GM18505 (cell line): ENCODE measurements at regions not wholly inside any gene's neighbourhood (a gene's known extent, or its start where the extent isn't known, plus 50 kb on each side); places are given as distances from the start of the nearest gene placed in this dataset.
"Not testable (repeated sequence)": the region's sequence is repeated elsewhere in the genome, so short reads cannot be mapped to it uniquely, and the experiment has no call there.

Experiments
- ATAC-seq: cut with Tn5 transposase; IDR thresholded peaks from one replicate; pipeline ENCODE4 v1.9.1; 2021; ENCODE audit not compliant: unreplicated experiment
- POLR2A ChIP-seq: IDR thresholded peaks from 4 replicates; pipeline ENCODE4 v1.6.1; 2011; ENCODE audit warnings: borderline replicate concordance; ENCODE audit not compliant: insufficient read depth, insufficient read length; ENCODE audit errors: extremely low read depth

DNA sequence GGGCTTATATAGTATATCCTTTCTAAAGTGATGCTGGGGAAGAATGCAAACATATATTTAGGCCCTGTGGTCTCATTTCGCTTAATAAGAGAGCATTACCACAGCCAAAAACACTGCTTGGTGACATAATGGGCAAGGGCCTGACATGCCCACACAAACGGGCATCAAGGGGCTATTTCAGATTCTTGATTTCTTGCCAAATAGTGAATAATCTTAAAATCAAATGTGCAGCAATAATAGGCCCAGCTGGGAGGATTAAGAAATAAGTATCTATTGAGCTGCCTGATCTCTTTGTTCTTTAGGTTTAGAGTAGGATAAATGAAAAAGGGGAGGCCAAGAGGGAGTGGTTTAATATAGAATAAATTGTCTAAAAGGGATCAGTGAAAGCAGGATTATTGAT lies 241.0 kb upstream of the GBE1 start:
- ATAC-seq: no peak
- TF ChIP-seq POLR2A: no peak

GRCh38 chr3:82001276-82001923 lies 240.0 kb upstream of the GBE1 start:
- no peak for TF ChIP-seq POLR2A
- peak; percentile 50 for ATAC-seq

GRCh38 chr3:82000773-82001172 lies 239.3 kb upstream of the GBE1 start:
- ATAC-seq: no peak
- TF ChIP-seq POLR2A: no peak

GRCh38 chr3:82000350-82000749 lies 238.9 kb upstream of the GBE1 start:
- ATAC-seq: no peak
- TF ChIP-seq POLR2A: no peak

DNA sequence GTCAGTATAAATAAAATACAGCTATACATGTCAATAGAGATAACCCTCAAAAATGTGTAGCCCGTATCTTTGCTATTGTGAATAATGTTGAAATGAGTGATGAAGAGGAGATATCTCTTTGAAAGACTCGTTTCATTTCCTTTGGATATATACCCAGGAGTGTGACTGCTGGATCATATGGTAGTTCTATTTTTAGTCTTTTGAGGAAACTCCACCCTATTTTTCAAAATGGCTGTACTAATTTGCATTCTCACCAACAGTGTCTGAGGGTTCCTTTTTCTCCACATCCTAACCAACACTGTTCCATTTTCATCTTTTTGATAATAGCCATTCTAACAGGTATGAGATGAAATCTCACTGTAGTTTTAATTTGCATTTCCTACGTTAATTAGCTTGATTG lies 237.5 kb upstream of the GBE1 start:
- no peak for ATAC-seq
- no peak for TF ChIP-seq POLR2A

GRCh38 chr3:81998139-81998755 lies 236.8 kb upstream of the GBE1 start:
- TF ChIP-seq POLR2A: no peak
- no peak for ATAC-seq

DNA sequence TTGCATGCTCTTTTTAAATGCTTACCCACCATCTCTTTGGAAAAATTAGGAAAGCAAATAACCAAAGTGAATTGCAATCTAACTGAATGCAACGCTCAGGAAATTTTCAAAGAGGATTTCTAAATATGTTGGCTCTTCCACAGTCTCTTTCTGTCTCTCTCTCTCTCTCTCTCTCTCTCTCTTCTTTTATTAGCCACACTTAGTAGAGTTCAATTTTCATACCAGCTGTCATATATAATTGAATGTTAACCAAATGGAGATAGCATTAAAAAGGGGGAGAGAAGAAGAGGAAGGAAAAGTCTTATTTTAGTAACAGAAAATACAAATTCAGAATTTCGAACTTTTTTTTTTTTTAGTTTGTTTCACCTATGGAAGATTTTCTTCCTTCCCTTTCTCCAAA lies 235.9 kb upstream of the GBE1 start:
- no peak for ATAC-seq
- no peak for TF ChIP-seq POLR2A

- no peak for TF ChIP-seq POLR2A
- ATAC-seq: no peak
These were observed 233.9 kb upstream of the GBE1 start for GRCh38 chr3:81995329-81995728.

- no peak for ATAC-seq
- no peak for TF ChIP-seq POLR2A
These were observed 228.3 kb upstream of the GBE1 start for GRCh38 chr3:81989758-81990157.

- no peak for TF ChIP-seq POLR2A
- no peak for ATAC-seq
These were observed 227.8 kb upstream of the GBE1 start for GRCh38 chr3:81989274-81989673.

- not testable (repeated sequence) for ATAC-seq
These were observed 226.0 kb upstream of the GBE1 start for GRCh38 chr3:81987412-81987811.

DNA sequence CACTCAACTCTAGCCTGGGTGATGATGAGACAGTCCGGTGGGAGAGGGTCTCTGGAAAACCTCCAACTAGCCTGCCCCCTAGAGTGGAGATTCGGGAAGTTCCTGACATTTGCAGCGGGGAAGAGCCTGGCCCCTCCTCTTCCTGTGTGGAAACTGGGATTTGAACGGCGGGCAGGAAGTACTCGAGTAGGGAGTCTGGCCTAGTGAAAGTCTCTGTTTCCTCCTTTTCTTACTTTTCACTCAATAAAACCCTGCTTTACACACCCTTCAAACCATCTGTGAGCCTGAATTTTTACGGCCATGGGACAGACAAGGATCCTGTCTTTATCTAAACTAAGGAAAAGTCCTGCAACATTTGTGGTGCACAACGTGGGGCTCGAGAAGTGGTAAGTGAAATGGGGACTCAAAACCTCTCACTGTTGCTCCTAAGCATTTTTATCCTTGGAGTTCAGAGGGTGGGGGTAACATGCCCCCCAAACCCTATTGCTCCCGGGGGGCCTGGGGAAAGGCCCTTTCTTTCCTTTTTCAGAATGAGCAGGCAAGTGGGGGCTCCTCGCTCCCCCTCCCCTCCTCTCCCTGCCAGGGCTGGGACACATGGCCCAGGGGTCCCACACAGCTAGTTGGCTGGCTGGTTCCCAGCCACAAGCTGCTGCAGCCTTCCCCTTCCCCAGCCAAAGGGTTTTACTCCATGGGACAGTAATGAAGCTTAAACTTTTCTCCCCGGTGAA lies 224.7 kb upstream of the GBE1 start:
- ATAC-seq: no peak
- TF ChIP-seq POLR2A: no peak

DNA sequence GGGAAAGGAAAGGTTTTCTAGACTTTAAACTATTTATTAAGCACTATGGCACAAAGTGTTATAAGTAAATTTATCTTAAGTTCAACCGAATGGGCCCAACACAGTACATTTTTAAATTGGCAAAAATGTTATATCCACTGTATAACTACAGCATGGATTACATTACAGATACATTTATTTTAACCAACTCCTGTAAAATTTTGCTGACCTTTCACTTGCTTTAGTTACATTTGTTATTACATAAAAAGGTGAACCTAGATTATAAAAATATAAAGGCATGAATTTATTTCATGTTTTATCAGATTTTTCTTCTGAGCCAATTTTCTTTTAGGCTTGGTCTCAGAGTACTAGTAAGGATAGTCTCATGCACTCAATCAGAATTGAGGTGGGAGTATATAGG lies 221.9 kb upstream of the GBE1 start:
- no peak for ATAC-seq
- no peak for TF ChIP-seq POLR2A

DNA sequence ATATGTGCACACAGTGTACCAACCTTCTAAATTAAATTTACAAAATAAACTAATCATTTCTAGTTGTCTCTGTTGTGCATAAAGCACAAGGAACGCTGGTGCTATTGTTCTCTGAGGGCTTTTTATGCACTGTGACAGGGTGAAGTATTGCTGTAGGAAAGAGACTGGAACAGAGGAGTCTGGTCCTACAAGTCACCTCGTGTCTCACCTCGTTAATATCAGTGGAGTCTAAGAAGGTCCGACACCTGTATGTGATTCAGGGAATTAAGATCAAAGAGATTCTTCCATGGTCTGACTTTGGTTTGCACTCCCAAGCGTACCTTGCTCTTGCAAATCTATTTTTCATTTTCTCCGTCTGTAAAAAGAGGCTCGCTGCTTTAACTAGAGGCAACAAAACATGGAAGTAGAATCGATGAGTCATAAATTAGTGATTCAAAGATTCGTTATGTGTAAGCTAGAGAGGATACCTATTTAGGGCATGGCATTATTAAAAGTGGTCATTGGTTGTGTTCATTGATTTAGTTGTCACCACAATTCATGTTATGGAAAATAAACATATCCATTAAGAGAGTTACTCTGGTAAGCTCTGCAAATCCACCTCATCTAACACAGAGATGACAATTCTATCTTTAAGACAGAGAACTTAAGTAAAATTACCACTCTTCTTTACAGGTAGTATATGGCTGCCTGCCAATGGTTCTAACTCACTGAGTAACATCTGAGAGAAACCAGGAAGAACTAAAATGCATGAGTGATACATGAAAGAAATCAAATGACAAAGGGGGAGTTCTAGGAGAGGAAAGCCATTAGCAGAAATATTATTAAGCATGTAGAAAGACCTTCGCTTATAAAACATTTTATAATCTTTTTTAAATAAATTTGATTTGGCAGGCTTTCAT lies 219.4 kb upstream of the GBE1 start:
- no peak for TF ChIP-seq POLR2A
- ATAC-seq: no peak

DNA sequence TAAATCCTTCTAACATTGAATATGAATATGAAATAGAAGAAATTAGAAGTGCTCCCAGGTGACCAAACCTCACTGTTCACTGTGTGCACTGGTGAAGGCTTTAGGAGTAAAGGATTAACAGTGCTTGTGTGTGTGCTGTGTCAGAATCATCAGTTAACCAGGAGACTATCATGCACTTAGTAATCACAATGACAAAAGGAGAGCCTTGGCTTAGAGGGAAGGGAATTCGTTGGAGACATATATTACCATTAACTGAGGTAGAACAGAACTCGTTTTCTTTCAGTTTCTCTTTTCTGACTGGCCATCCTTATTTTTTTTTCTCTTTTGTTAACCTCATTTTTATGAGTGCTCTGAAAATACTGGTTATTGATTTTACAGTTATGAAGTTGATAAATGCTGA lies 213.3 kb upstream of the GBE1 start:
- no peak for ATAC-seq
- TF ChIP-seq POLR2A: no peak
